ENCODE measurements at regions not wholly inside any gene's neighbourhood (a gene's known extent, or its start where the extent isn't known, plus 50 kb on each side); places are given as distances from the start of the nearest gene placed in this dataset.

DNA sequence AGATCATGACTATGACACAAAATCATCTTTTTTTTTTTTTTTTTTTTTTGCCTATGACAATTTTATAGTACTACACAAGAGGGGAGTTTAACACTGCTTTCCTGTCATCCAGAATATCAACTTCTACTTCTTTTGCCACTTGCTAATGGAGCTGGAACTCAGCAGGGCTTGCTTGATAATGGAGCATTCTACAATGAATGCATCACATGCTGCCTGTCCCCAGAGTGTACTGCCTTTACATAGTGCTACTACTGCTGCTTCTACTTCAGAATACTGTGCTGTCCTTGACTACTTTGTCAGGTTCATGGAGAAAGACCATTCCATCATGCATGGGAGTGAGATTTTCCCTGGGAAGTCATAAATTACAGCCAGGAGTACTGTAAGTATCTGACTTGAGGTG lies 338.6 kb upstream of the SEMA3A start:
- Histone ChIP-seq H3K36me3 (replicated peaks; ENCODE audit: insufficient read depth, low read length) (no peaks in the 10 kb centered on the region), H4K20me1 (ENCODE audit: insufficient read depth, low read length) (no peaks in the 10 kb centered on the region), H3K4me3 (ENCODE audit: low read length) (no peak overlapping the region), H3K9ac (ENCODE audit: low read length) (no peak overlapping the region), H3F3A (ENCODE audit: insufficient read depth, low read length) (no peaks in the 10 kb centered on the region), H3K4me1 (ENCODE audit: low read length) (no peaks in the 10 kb centered on the region), H3K79me2 (ENCODE audit: low read length) (no peaks in the 10 kb centered on the region), H2AFZ (ENCODE audit: low read length) (no peak overlapping the region), H3K9me3 (replicated peaks; ENCODE audit: insufficient read depth, low read length) (no peaks in the 10 kb centered on the region), H3K9me2 (replicated peaks; ENCODE audit: insufficient read depth, low read length) (no peaks in the 10 kb centered on the region), H3K4me2 (ENCODE audit: low read depth, low read length) (no peak overlapping the region), H3K27me3 (replicated peaks; ENCODE audit: insufficient read depth, low read length) (no peaks in the 10 kb centered on the region), H3K27ac (ENCODE audit: low read length) (no peak overlapping the region)
- DNase-seq, result no peak
- TF ChIP-seq, protein P1, sequence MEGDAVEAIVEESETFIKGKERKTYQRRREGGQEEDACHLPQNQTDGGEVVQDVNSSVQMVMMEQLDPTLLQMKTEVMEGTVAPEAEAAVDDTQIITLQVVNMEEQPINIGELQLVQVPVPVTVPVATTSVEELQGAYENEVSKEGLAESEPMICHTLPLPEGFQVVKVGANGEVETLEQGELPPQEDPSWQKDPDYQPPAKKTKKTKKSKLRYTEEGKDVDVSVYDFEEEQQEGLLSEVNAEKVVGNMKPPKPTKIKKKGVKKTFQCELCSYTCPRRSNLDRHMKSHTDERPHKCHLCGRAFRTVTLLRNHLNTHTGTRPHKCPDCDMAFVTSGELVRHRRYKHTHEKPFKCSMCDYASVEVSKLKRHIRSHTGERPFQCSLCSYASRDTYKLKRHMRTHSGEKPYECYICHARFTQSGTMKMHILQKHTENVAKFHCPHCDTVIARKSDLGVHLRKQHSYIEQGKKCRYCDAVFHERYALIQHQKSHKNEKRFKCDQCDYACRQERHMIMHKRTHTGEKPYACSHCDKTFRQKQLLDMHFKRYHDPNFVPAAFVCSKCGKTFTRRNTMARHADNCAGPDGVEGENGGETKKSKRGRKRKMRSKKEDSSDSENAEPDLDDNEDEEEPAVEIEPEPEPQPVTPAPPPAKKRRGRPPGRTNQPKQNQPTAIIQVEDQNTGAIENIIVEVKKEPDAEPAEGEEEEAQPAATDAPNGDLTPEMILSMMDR (IDR thresholded peaks at IDR 0.05; ENCODE audit: low read length), result no peak
- TF ChIP-seq EZH2phosphoT487 (IDR thresholded peaks at IDR 0.05; ENCODE audit: low read length) (no peak), EZH2 (optimal IDR thresholded peaks at IDR 0.05; ENCODE audit: low read depth, low read length) (no peak)

- Histone ChIP-seq H3K9ac (ENCODE audit: low read length) (no peak overlapping the region), H2AFZ (ENCODE audit: low read length) (no peak overlapping the region), H3K79me2 (ENCODE audit: low read length) (no peaks in the 10 kb centered on the region), H3K4me3 (ENCODE audit: low read length) (no peak overlapping the region), H4K20me1 (ENCODE audit: insufficient read depth, low read length) (no peaks in the 10 kb centered on the region), H3K4me2 (ENCODE audit: low read depth, low read length) (no peak overlapping the region), H3K27ac (ENCODE audit: low read length) (no peak overlapping the region), H3K36me3 (replicated peaks; ENCODE audit: insufficient read depth, low read length) (no peaks in the 10 kb centered on the region), H3F3A (ENCODE audit: insufficient read depth, low read length) (no peaks in the 10 kb centered on the region), H3K27me3 (replicated peaks; ENCODE audit: insufficient read depth, low read length) (no peaks in the 10 kb centered on the region), H3K9me3 (replicated peaks; ENCODE audit: insufficient read depth, low read length) (no peaks in the 10 kb centered on the region), H3K4me1 (ENCODE audit: low read length) (no peaks in the 10 kb centered on the region), H3K9me2 (replicated peaks; ENCODE audit: insufficient read depth, low read length) (no peaks in the 10 kb centered on the region)
- no peak for DNase-seq
- TF ChIP-seq EZH2phosphoT487 (IDR thresholded peaks at IDR 0.05; ENCODE audit: low read length) (no peak), EZH2 (optimal IDR thresholded peaks at IDR 0.05; ENCODE audit: low read depth, low read length) (no peak)
- TF ChIP-seq, protein P1 (IDR thresholded peaks at IDR 0.05; ENCODE audit: low read length), result no peak
Observed at GRCh38 chr7:84532196-84532595, 337.6 kb upstream of the SEMA3A start.

GRCh38 chr7:84529480-84530205 lies 335.1 kb upstream of the SEMA3A start:
- H3K36me3 ChIP-seq (replicated peaks; ENCODE audit: insufficient read depth, low read length), result no peaks in the 10 kb centered on the region
- no peak overlapping the region for H3K27ac ChIP-seq (ENCODE audit: low read length)
- H3K4me3 ChIP-seq (ENCODE audit: low read length), result no peak overlapping the region
- H4K20me1 ChIP-seq (ENCODE audit: insufficient read depth, low read length), result no peaks in the 10 kb centered on the region
- no peak overlapping the region for H3K9ac ChIP-seq (ENCODE audit: low read length)
- no peaks in the 10 kb centered on the region for H3K4me1 ChIP-seq (ENCODE audit: low read length)
- no peak overlapping the region for H3K4me2 ChIP-seq (ENCODE audit: low read depth, low read length)
- H3K27me3 ChIP-seq (replicated peaks; ENCODE audit: insufficient read depth, low read length), result no peaks in the 10 kb centered on the region
- no peak for DNase-seq
- no peaks in the 10 kb centered on the region for H3K79me2 ChIP-seq (ENCODE audit: low read length)
- no peaks in the 10 kb centered on the region for H3K9me2 ChIP-seq (replicated peaks; ENCODE audit: insufficient read depth, low read length)
- TF ChIP-seq, protein P1 (IDR thresholded peaks at IDR 0.05; ENCODE audit: low read length), result no peak
- TF ChIP-seq EZH2phosphoT487 (IDR thresholded peaks at IDR 0.05; ENCODE audit: low read length) (no peak), EZH2 (optimal IDR thresholded peaks at IDR 0.05; ENCODE audit: low read depth, low read length) (no peak)
- no peaks in the 10 kb centered on the region for H3F3A ChIP-seq (ENCODE audit: insufficient read depth, low read length)
- H2AFZ ChIP-seq (ENCODE audit: low read length), result no peak overlapping the region
- no peaks in the 10 kb centered on the region for H3K9me3 ChIP-seq (replicated peaks; ENCODE audit: insufficient read depth, low read length)

All from MM.1S (cell line).